Caco-2 (cell line): ENCODE measurements at regions not wholly inside any gene's neighbourhood (a gene's known extent, or its start where the extent isn't known, plus 50 kb on each side); places are given as distances from the start of the nearest gene placed in this dataset.

Source experiments
- BruUV-seq: library from RNA; stranded (reverse); fragments of 400-500 nt; replicated peaks from 2 replicates; lab custom pipeline; 2021; lab: Mats Ljungman, UMichigan
- CTCF ChIA-PET: fragments of 300-600 bp; sonication (Branson Sonifier 250); formaldehyde crosslinking; loops from one replicate; lab custom pipeline; 2022; ENCODE audit warnings: antibody characterized with exemption; lab: Charles Lee
- POLR2A ChIA-PET: fragments of 300-600 bp; sonication (Branson Sonifier 250); formaldehyde crosslinking; loops from one replicate; lab custom pipeline; 2022; ENCODE audit warnings: antibody characterized with exemption; lab: Charles Lee
- DNase-seq, 2 experiments: peaks; one replicate each; pipeline versions ENCODE4 v3.0.0 to v3.0.0-alpha.2; 2020 to 2022
- H3K27me3 ChIP-seq: replicated peaks from 2 replicates; pipeline ENCODE4 v1.6.0; 2011; ENCODE audit warnings: low read length; ENCODE audit not compliant: control insufficient read depth, insufficient read depth
- H3K36me3 ChIP-seq: 2 replicates; pipeline ENCODE4 v1.5.1; 2011; ENCODE audit warnings: low read length; ENCODE audit not compliant: control insufficient read depth, insufficient read depth
- H3K4me1 ChIP-seq: fragments of 250-450 bp; sonication (Bioruptor Pico); 2 replicates; pipeline ENCODE4 v1.5.1; 2020; ENCODE audit warnings: mild to moderate bottlenecking
- H3K4me3 ChIP-seq: 2 replicates; pipeline ENCODE4 v1.5.1; 2011; ENCODE audit warnings: low read depth, mild to moderate bottlenecking, control low read depth, low read length
- H3K9me3 ChIP-seq: fragments of 250-450 bp; sonication (Bioruptor Pico); 2 replicates; pipeline ENCODE4 v1.5.1; 2020; ENCODE audit warnings: mild to moderate bottlenecking, moderate library complexity
- H3K27ac Mint-ChIP-seq: one replicate; pipeline ENCODE4 v1.8.0; 2022; ENCODE audit warnings: mixed read lengths; ENCODE audit not compliant: unreplicated experiment
- H3K27me3 Mint-ChIP-seq: one replicate; pipeline ENCODE4 v1.8.0; 2022; ENCODE audit warnings: mixed read lengths; ENCODE audit not compliant: insufficient read depth, unreplicated experiment
- H3K36me3 Mint-ChIP-seq: one replicate; pipeline ENCODE4 v1.8.0; 2022; ENCODE audit warnings: mild to moderate bottlenecking, mixed read lengths; ENCODE audit not compliant: insufficient read depth, unreplicated experiment
- H3K4me1 Mint-ChIP-seq: one replicate; pipeline ENCODE4 v1.8.0; 2022; ENCODE audit warnings: low read depth, mixed read lengths; ENCODE audit not compliant: unreplicated experiment
- H3K4me3 Mint-ChIP-seq: one replicate; pipeline ENCODE4 v1.8.0; 2022; ENCODE audit warnings: mild to moderate bottlenecking, moderate library complexity, mixed read lengths; ENCODE audit not compliant: unreplicated experiment
- H3K9me3 Mint-ChIP-seq: one replicate; pipeline ENCODE4 v1.8.0; 2022; ENCODE audit warnings: mixed read lengths; ENCODE audit not compliant: unreplicated experiment
- intact Hi-C: fragments of 100-400 bp; cut with micrococcal nuclease; formaldehyde crosslinking; loops from one replicate; pipeline ENCODE4 v1.10.0; 2022; ENCODE audit not compliant: unreplicated experiment
- TF ChIP-seq, protein P1 (sequence below), 2 experiments: fragments of 200-600 bp in 1 of 2; IDR thresholded peaks; 1 replicate in 1 of 2; 2 replicates in 1 of 2; pipeline versions ENCODE4 v1.5.1 to v1.8.0; 2011 to 2022; ENCODE audit warnings: antibody characterized with exemption in 1 of 2, control low read depth in 1 of 2, inconsistent platforms in 1 of 2, low read depth in 1 of 2, low read length in 1 of 2, mild to moderate bottlenecking in 1 of 2, moderate library complexity in 1 of 2; ENCODE audit not compliant: insufficient read depth in 1 of 2, severe bottlenecking in 1 of 2, unreplicated experiment in 1 of 2

GRCh38 chr5:91269198-91269597 lies 113.9 kb downstream of the ARRDC3 start:
- H3K27me3 Mint-ChIP-seq = no peaks in the 10 kb centered on the region
- H3K27ac Mint-ChIP-seq = no peak overlapping the region

DNA sequence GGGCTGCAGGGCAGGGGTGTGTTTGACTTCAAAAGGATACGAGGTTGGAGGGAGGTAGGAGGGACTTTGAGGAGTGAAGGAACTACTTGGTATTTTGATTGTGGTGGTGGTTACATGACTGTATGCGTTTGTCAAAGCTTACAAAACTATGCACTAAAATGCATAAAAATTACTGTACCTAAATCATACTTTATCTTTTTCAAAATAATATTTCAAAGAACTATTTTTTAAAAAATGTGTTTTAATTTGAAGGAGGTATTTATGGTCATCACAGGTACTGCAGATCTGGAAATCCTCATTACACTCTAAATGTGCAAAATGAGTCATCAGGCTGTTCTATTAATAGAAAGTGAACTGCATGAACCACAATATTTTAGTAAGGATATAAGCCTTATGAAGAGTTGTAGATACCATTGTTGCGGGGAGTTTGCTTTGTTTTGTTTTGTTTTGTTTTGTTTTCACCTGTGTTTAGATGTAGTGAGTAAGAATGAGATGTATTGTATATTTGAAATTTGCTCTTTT lies 116.9 kb downstream of the ARRDC3 start:
- Histone ChIP-seq H3K36me3 (no peaks in the 10 kb centered on the region), H3K4me3 (no peak overlapping the region), H3K9me3 (no peaks in the 10 kb centered on the region), H3K4me1 (peaks cover 17% of the 10 kb centered on the region), H3K27me3 (no peaks in the 10 kb centered on the region)
- no peaks in the 10 kb centered on the region for H3K9me3 Mint-ChIP-seq
- intact Hi-C loops = no loop called here
- no peak overlapping the region for H3K4me3 Mint-ChIP-seq
- ChIA-PET CTCF (no interaction called here), POLR2A (no interaction called here)
- H3K4me1 Mint-ChIP-seq = peaks cover 23% of the 10 kb centered on the region
- H3K27ac Mint-ChIP-seq = peak overlapping the region; percentile 22
- DNase-seq = no peak
- BruUV-seq = no TSS peak
- TF ChIP-seq, protein P1, sequence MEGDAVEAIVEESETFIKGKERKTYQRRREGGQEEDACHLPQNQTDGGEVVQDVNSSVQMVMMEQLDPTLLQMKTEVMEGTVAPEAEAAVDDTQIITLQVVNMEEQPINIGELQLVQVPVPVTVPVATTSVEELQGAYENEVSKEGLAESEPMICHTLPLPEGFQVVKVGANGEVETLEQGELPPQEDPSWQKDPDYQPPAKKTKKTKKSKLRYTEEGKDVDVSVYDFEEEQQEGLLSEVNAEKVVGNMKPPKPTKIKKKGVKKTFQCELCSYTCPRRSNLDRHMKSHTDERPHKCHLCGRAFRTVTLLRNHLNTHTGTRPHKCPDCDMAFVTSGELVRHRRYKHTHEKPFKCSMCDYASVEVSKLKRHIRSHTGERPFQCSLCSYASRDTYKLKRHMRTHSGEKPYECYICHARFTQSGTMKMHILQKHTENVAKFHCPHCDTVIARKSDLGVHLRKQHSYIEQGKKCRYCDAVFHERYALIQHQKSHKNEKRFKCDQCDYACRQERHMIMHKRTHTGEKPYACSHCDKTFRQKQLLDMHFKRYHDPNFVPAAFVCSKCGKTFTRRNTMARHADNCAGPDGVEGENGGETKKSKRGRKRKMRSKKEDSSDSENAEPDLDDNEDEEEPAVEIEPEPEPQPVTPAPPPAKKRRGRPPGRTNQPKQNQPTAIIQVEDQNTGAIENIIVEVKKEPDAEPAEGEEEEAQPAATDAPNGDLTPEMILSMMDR (IDR thresholded peaks at IDR 0.05; ENCODE audit: insufficient read depth in 1 of 2, low read depth in 1 of 2, low read length in 1 of 2, severe bottlenecking in 1 of 2, unreplicated experiment in 1 of 2) = no peak
- H3K36me3 Mint-ChIP-seq = no peaks in the 10 kb centered on the region
- no peaks in the 10 kb centered on the region for H3K27me3 Mint-ChIP-seq

More at GRCh38 chr5:91269198-91269597, 113.9 kb downstream of the ARRDC3 start:
- H3K9me3 ChIP-seq = no peaks in the 10 kb centered on the region
- H3K27me3 ChIP-seq = no peaks in the 10 kb centered on the region
- H3K36me3 ChIP-seq = no peaks in the 10 kb centered on the region
- Mint-ChIP-seq H3K4me1 (peaks cover 17% of the 10 kb centered on the region), H3K4me3 (no peak overlapping the region), H3K9me3 (no peaks in the 10 kb centered on the region), H3K36me3 (no peaks in the 10 kb centered on the region)
- ChIA-PET POLR2A (no interaction called here), CTCF (no interaction called here)
- no peak overlapping the region for H3K4me3 ChIP-seq
- H3K4me1 ChIP-seq = peaks cover 7% of the 10 kb centered on the region
- TF ChIP-seq, protein P1 (IDR thresholded peaks at IDR 0.05; ENCODE audit: insufficient read depth in 1 of 2, low read depth in 1 of 2, low read length in 1 of 2, severe bottlenecking in 1 of 2, unreplicated experiment in 1 of 2) = no peak
- DNase-seq = no peak
- intact Hi-C loops = no loop called here
- no TSS peak for BruUV-seq

- Mint-ChIP-seq H3K27ac (no peak overlapping the region), H3K27me3 (no peaks in the 10 kb centered on the region), H3K4me1 (peaks cover 23% of the 10 kb centered on the region), H3K9me3 (no peaks in the 10 kb centered on the region), H3K4me3 (no peak overlapping the region), H3K36me3 (no peaks in the 10 kb centered on the region)
- no peaks in the 10 kb centered on the region for H3K27me3 ChIP-seq
- no peak for DNase-seq
- CTCF ChIA-PET = no interaction called here
- no peaks in the 10 kb centered on the region for H3K36me3 ChIP-seq
- no TSS peak for BruUV-seq
- no peaks in the 10 kb centered on the region for H3K9me3 ChIP-seq
- POLR2A ChIA-PET = no interaction called here
- intact Hi-C loops = no loop called here
- H3K4me1 ChIP-seq = peaks cover 17% of the 10 kb centered on the region
- TF ChIP-seq, protein P1 (IDR thresholded peaks at IDR 0.05; ENCODE audit: insufficient read depth in 1 of 2, low read depth in 1 of 2, low read length in 1 of 2, severe bottlenecking in 1 of 2, unreplicated experiment in 1 of 2) = no peak
- no peak overlapping the region for H3K4me3 ChIP-seq
Measured at GRCh38 chr5:91264311-91265051, 118.6 kb downstream of the ARRDC3 start.
